ENCODE measurements at regions not wholly inside any gene's neighbourhood (a gene's known extent, or its start where the extent isn't known, plus 50 kb on each side); places are given as distances from the start of the nearest gene placed in this dataset.
A peak's percentile ranks its signal among the peaks of the same experiment; 100 is the strongest.
"Not testable (repeated sequence)": the region's sequence is repeated elsewhere in the genome, so short reads cannot be mapped to it uniquely, and the experiment has no call there.

DNA sequence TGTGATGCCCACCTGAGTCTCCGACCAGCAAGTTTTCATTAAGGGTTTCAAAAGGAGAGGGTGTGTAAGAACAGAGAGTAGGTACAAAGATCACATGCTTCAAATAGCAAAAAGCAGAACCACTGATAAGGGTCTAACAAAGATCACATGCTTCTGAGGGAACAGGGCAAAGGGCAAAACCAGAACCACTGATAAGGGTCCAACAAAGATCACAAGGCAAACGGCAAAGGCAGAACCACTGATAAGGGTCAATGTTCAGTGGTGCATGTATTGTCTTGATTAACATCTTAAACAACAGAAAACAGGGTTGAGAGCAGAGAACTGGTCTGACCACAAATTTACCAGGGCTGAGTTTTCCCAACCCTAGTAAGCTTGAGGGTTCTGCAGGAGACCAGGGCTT is 145.8 kb upstream of the NBPF11 start:
- H3K9me3 ChIP-seq (ENCODE audit: control insufficient read depth in 2 of 2, low read length in 2 of 2); H3K27me3 ChIP-seq (ENCODE audit: control insufficient read depth in 2 of 2, insufficient read depth in 2 of 2, low read length in 2 of 2); H3K4me1 ChIP-seq (ENCODE audit: control insufficient read depth in 2 of 2, insufficient read depth in 2 of 2, low read length in 2 of 2); H3K9ac ChIP-seq (ENCODE audit: low read depth in 1 of 2, low read length in 2 of 2); H3K4me3 ChIP-seq (ENCODE audit: low read length in 2 of 2); H3K27ac ChIP-seq (ENCODE audit: low read depth in 2 of 2, low read length in 2 of 2); H3K36me3 ChIP-seq (ENCODE audit: control insufficient read depth in 2 of 2, insufficient read depth in 2 of 2, low read length in 2 of 2): not testable (repeated sequence)

GRCh38 chr1:148296511-148296910 is 144.4 kb upstream of the NBPF11 start:
- Histone ChIP-seq H3K27ac (ENCODE audit: low read depth in 2 of 2, low read length in 2 of 2) (no peak overlapping the region), H3K9ac (ENCODE audit: low read depth in 1 of 2, low read length in 2 of 2) (no peak overlapping the region), H3K36me3 (ENCODE audit: control insufficient read depth in 2 of 2, insufficient read depth in 2 of 2, low read length in 2 of 2) (no peaks in the 10 kb centered on the region), H3K4me3 (ENCODE audit: low read length in 2 of 2) (no peak overlapping the region), H3K27me3 (ENCODE audit: control insufficient read depth in 2 of 2, insufficient read depth in 2 of 2, low read length in 2 of 2) (no peaks in the 10 kb centered on the region), H3K9me3 (ENCODE audit: control insufficient read depth in 2 of 2, low read length in 2 of 2) (no peaks in the 10 kb centered on the region), H3K4me1 (ENCODE audit: control insufficient read depth in 2 of 2, insufficient read depth in 2 of 2, low read length in 2 of 2) (no peaks in the 10 kb centered on the region)

DNA sequence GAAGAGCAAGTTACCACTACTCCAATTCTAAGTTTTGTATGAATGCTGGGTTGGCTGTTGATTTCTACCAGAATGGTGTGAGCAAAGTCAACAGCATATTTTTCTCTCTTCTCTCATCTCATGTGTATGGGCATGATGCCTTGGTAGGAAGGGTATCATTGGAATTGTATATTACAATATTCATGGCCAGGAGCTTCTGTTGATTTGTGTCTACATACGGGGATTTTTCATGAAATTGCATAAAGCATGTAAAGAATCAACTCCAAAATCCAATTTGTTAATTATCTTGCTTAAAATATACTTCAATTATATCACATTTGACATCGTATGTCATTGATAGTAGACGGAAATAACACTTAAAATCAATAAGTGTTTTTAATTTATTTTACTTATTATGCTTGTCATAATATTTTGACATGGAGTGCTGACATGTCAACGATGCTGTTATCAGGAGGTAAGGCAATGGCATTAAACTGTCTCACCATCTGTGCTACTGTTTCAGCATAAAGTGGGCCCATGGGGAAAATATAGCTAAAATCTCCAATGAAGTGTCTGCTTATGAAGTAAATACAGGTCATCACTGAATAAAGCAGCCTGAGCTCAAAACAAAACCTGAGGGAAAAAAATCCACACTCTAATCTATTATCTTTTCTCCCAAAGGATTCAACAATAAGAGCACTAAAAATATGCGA is 142.2 kb upstream of the NBPF11 start:
- no peak overlapping the region for H3K4me3 ChIP-seq (ENCODE audit: low read length in 2 of 2)

GRCh38 chr1:148293651-148294050 is 141.6 kb upstream of the NBPF11 start:
- H3K4me3 ChIP-seq (ENCODE audit: low read length in 2 of 2) = no peak overlapping the region
- no peak overlapping the region for H3K9ac ChIP-seq (ENCODE audit: low read depth in 1 of 2, low read length in 2 of 2)
- H3K9me3 ChIP-seq (ENCODE audit: control insufficient read depth in 2 of 2, low read length in 2 of 2) = no peaks in the 10 kb centered on the region
- no peaks in the 10 kb centered on the region for H3K36me3 ChIP-seq (ENCODE audit: control insufficient read depth in 2 of 2, insufficient read depth in 2 of 2, low read length in 2 of 2)
- H3K27ac ChIP-seq (ENCODE audit: low read depth in 2 of 2, low read length in 2 of 2) = no peak overlapping the region
- H3K27me3 ChIP-seq (ENCODE audit: control insufficient read depth in 2 of 2, insufficient read depth in 2 of 2, low read length in 2 of 2) = no peaks in the 10 kb centered on the region
- H3K4me1 ChIP-seq (ENCODE audit: control insufficient read depth in 2 of 2, insufficient read depth in 2 of 2, low read length in 2 of 2) = no peaks in the 10 kb centered on the region

More for the DNA sequence above, 142.2 kb upstream of the NBPF11 start:
- H3K36me3 ChIP-seq (ENCODE audit: control insufficient read depth in 2 of 2, insufficient read depth in 2 of 2, low read length in 2 of 2) = no peaks in the 10 kb centered on the region
- no peak overlapping the region for H3K27ac ChIP-seq (ENCODE audit: low read depth in 2 of 2, low read length in 2 of 2)
- H3K4me1 ChIP-seq (ENCODE audit: control insufficient read depth in 2 of 2, insufficient read depth in 2 of 2, low read length in 2 of 2) = no peaks in the 10 kb centered on the region
- H3K9me3 ChIP-seq (ENCODE audit: control insufficient read depth in 2 of 2, low read length in 2 of 2) = no peaks in the 10 kb centered on the region
- H3K9ac ChIP-seq (ENCODE audit: low read depth in 1 of 2, low read length in 2 of 2) = no peak overlapping the region
- H3K27me3 ChIP-seq (ENCODE audit: control insufficient read depth in 2 of 2, insufficient read depth in 2 of 2, low read length in 2 of 2) = no peaks in the 10 kb centered on the region

DNA sequence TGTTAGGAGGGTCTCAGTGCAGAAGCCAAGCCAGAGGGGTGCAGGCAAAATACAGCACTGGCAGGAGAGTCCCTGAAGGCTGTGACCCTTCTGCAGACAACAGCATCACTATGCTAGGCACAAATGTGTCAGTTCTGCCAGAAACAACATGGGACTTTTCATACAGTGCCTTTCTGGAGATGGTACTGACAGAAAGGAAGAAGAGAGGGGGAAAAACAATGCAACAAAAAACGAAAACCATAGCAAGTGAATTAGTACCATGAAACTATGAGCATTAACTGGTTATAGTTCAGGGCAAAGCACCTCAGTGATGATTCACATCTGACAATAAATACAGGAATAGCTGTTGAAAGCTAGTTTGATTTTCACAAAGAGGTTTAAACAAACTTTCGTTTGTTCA is 140.8 kb upstream of the NBPF11 start:
- no peak overlapping the region for H3K4me3 ChIP-seq (ENCODE audit: low read length in 2 of 2)
- H3K9me3 ChIP-seq (ENCODE audit: control insufficient read depth in 2 of 2, low read length in 2 of 2) = no peaks in the 10 kb centered on the region
- no peaks in the 10 kb centered on the region for H3K27me3 ChIP-seq (ENCODE audit: control insufficient read depth in 2 of 2, insufficient read depth in 2 of 2, low read length in 2 of 2)
- no peaks in the 10 kb centered on the region for H3K4me1 ChIP-seq (ENCODE audit: control insufficient read depth in 2 of 2, insufficient read depth in 2 of 2, low read length in 2 of 2)
- H3K27ac ChIP-seq (ENCODE audit: low read depth in 2 of 2, low read length in 2 of 2) = no peak overlapping the region
- no peak overlapping the region for H3K9ac ChIP-seq (ENCODE audit: low read depth in 1 of 2, low read length in 2 of 2)
- H3K36me3 ChIP-seq (ENCODE audit: control insufficient read depth in 2 of 2, insufficient read depth in 2 of 2, low read length in 2 of 2) = no peaks in the 10 kb centered on the region

- Histone ChIP-seq H3K9ac (ENCODE audit: low read depth in 1 of 2, low read length in 2 of 2) (no peak overlapping the region), H3K27me3 (ENCODE audit: control insufficient read depth in 2 of 2, insufficient read depth in 2 of 2, low read length in 2 of 2) (no peaks in the 10 kb centered on the region), H3K9me3 (ENCODE audit: control insufficient read depth in 2 of 2, low read length in 2 of 2) (no peaks in the 10 kb centered on the region), H3K36me3 (ENCODE audit: control insufficient read depth in 2 of 2, insufficient read depth in 2 of 2, low read length in 2 of 2) (no peaks in the 10 kb centered on the region), H3K27ac (ENCODE audit: low read depth in 2 of 2, low read length in 2 of 2) (no peak overlapping the region), H3K4me1 (ENCODE audit: control insufficient read depth in 2 of 2, insufficient read depth in 2 of 2, low read length in 2 of 2) (no peaks in the 10 kb centered on the region), H3K4me3 (ENCODE audit: low read length in 2 of 2) (no peak overlapping the region)
Observed at GRCh38 chr1:148290881-148291280, 138.8 kb upstream of the NBPF11 start.

DNA sequence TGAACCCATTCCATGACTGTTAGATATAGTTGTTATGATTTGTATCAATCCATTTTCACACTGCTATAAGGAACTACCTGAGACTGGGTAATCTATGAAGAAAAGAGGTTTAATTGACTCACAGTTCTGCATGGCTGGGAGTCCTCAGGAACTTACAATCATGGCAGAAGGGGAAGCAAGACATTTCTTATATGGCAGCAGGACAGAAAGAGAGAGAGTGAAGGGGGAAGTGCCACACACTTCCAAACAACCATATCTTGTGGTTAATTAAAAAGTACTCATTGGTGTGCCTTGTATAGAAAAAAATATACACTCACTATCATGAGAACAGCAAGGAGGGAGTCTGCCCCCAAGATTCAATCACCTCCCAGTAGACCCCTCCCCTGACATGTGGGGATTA is 137.6 kb upstream of the NBPF11 start:
- no peak overlapping the region for H3K27ac ChIP-seq (ENCODE audit: low read depth in 2 of 2, low read length in 2 of 2)
- no peaks in the 10 kb centered on the region for H3K36me3 ChIP-seq (ENCODE audit: control insufficient read depth in 2 of 2, insufficient read depth in 2 of 2, low read length in 2 of 2)
- H3K27me3 ChIP-seq (ENCODE audit: control insufficient read depth in 2 of 2, insufficient read depth in 2 of 2, low read length in 2 of 2) = no peaks in the 10 kb centered on the region
- H3K9me3 ChIP-seq (ENCODE audit: control insufficient read depth in 2 of 2, low read length in 2 of 2) = no peaks in the 10 kb centered on the region
- H3K4me1 ChIP-seq (ENCODE audit: control insufficient read depth in 2 of 2, insufficient read depth in 2 of 2, low read length in 2 of 2) = no peaks in the 10 kb centered on the region
- no peak overlapping the region for H3K9ac ChIP-seq (ENCODE audit: low read depth in 1 of 2, low read length in 2 of 2)
- no peak overlapping the region for H3K4me3 ChIP-seq (ENCODE audit: low read length in 2 of 2)

DNA sequence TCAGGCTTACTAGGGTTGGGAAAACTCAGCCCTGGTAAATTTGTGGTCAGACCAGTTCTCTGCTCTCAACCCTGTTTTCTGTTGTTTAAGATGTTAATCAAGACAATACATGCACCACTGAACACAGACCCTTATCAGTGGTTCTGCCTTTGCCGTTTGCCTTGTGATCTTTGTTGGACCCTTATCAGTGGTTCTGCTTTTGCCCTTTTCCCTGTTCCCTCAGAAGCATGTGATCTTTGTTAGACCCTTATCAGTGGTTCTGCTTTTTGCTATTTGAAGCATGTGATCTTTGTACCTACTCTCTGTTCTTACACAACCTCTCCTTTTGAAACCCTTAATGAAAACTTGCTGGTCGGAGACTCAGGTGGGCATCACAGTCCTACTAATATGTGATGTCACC is 133.9 kb upstream of the NBPF11 start:
- H3K36me3 ChIP-seq (ENCODE audit: control insufficient read depth in 2 of 2, insufficient read depth in 2 of 2, low read length in 2 of 2); H3K9me3 ChIP-seq (ENCODE audit: control insufficient read depth in 2 of 2, low read length in 2 of 2); H3K4me3 ChIP-seq (ENCODE audit: low read length in 2 of 2); H3K9ac ChIP-seq (ENCODE audit: low read depth in 1 of 2, low read length in 2 of 2); H3K4me1 ChIP-seq (ENCODE audit: control insufficient read depth in 2 of 2, insufficient read depth in 2 of 2, low read length in 2 of 2); H3K27ac ChIP-seq (ENCODE audit: low read depth in 2 of 2, low read length in 2 of 2); H3K27me3 ChIP-seq (ENCODE audit: control insufficient read depth in 2 of 2, insufficient read depth in 2 of 2, low read length in 2 of 2): not testable (repeated sequence)

DNA sequence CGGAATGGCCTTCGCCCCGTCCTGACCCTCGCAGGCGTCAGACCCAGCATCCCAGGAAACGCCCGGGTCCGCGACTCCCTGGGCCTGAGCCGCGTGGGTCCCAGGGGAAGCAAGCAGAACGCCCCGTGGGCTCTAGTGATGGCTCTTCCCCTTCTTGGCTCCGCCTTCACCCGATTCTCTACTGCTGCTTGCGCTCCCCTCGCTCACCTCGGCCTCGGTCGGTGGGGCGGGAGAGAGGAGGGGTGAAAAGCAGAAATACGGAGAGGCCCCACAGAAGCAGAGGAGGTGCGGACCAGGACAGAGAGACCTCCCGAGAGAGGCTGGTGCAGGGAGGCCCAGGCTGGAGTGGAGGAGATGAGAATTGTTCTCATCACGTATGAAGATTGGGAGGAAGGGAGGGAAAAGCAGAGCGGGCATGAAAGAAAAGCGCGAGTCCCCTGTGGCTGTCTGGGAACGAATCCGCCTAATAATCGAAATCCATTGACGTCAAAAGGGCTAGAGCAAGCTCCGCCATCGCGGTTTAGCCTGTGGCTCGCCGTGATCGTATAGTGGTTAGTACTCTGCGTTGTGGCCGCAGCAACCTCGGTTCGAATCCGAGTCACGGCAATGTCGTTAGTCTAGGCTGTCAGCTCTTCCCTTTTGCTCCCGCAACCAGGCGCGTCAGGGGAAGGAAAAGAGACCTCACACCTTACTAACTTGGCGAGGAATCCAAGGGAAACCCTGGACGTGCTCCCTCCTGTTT is 128.9 kb upstream of the NBPF11 start:
- H3K4me1 ChIP-seq (ENCODE audit: control insufficient read depth in 2 of 2, insufficient read depth in 2 of 2, low read length in 2 of 2); H3K9ac ChIP-seq (ENCODE audit: low read depth in 1 of 2, low read length in 2 of 2); H3K27ac ChIP-seq (ENCODE audit: low read depth in 2 of 2, low read length in 2 of 2); H3K36me3 ChIP-seq (ENCODE audit: control insufficient read depth in 2 of 2, insufficient read depth in 2 of 2, low read length in 2 of 2); H3K27me3 ChIP-seq (ENCODE audit: control insufficient read depth in 2 of 2, insufficient read depth in 2 of 2, low read length in 2 of 2); H3K9me3 ChIP-seq (ENCODE audit: control insufficient read depth in 2 of 2, low read length in 2 of 2): not testable (repeated sequence)
- peak overlapping the region in 1 of 2 donors; percentile 41 for H3K4me3 ChIP-seq (ENCODE audit: low read length in 2 of 2)

- not testable (repeated sequence) for H3K4me3 ChIP-seq (ENCODE audit: low read length in 2 of 2); H3K4me1 ChIP-seq (ENCODE audit: control insufficient read depth in 2 of 2, insufficient read depth in 2 of 2, low read length in 2 of 2); H3K9me3 ChIP-seq (ENCODE audit: control insufficient read depth in 2 of 2, low read length in 2 of 2); H3K36me3 ChIP-seq (ENCODE audit: control insufficient read depth in 2 of 2, insufficient read depth in 2 of 2, low read length in 2 of 2); H3K9ac ChIP-seq (ENCODE audit: low read depth in 1 of 2, low read length in 2 of 2); H3K27ac ChIP-seq (ENCODE audit: low read depth in 2 of 2, low read length in 2 of 2); H3K27me3 ChIP-seq (ENCODE audit: control insufficient read depth in 2 of 2, insufficient read depth in 2 of 2, low read length in 2 of 2)
Observed at GRCh38 chr1:148279002-148279542, 127.0 kb upstream of the NBPF11 start.
